ENCODE measurements at regions not wholly inside any gene's neighbourhood (a gene's known extent, or its start where the extent isn't known, plus 50 kb on each side); places are given as distances from the start of the nearest gene placed in this dataset.

GRCh38 chr1:81308191-81308590 is 492.5 kb upstream of the ADGRL2 start (continued):
- TF ChIP-seq ERF (CRISPR knock-in tag; IDR thresholded peaks at IDR 0.05) (no peak), CREB3 (CRISPR knock-in tag; IDR thresholded peaks at IDR 0.05) (no peak), ZNF704 (CRISPR knock-in tag; IDR thresholded peaks at IDR 0.05; ENCODE audit: borderline replicate concordance) (no peak), ZNF841 (CRISPR knock-in tag; IDR thresholded peaks at IDR 0.05; ENCODE audit: borderline replicate concordance) (no peak), ZBTB2 (CRISPR knock-in tag; IDR thresholded peaks at IDR 0.05; ENCODE audit: low read depth) (no peak)

GRCh38 chr1:81307786-81308185 is 492.9 kb upstream of the ADGRL2 start:
- intact Hi-C loops (cut with micrococcal nuclease; ENCODE audit: unreplicated experiment), result no loop called here
- TF ChIP-seq ZNF274 (CRISPR knock-in tag; IDR thresholded peaks at IDR 0.05) (no peak), TIGD3 (CRISPR knock-in tag; IDR thresholded peaks at IDR 0.05; ENCODE audit: borderline replicate concordance) (no peak), ZFP62 (CRISPR knock-in tag; IDR thresholded peaks at IDR 0.05) (no peak), PBX2 (CRISPR knock-in tag; IDR thresholded peaks at IDR 0.05) (no peak), ZNF605 (CRISPR knock-in tag; IDR thresholded peaks at IDR 0.05) (no peak), HNF1B (CRISPR knock-in tag; IDR thresholded peaks at IDR 0.05) (no peak)

More at GRCh38 chr1:81307786-81308185, 492.9 kb upstream of the ADGRL2 start:
- POLR2A ChIA-PET, result no interaction called here
- Histone ChIP-seq H4K20me1 (ENCODE audit: insufficient read depth, low read length) (no peaks in the 10 kb centered on the region), H3K79me2 (ENCODE audit: insufficient read depth, low read length) (no peaks in the 10 kb centered on the region), H3K9me3 (ENCODE audit: low read length) (peaks cover 29% of the 10 kb centered on the region), H3K4me2 (ENCODE audit: low read depth, low read length) (no peak overlapping the region), H3K36me3 (replicated peaks in 1 of 2; ENCODE audit: control insufficient read depth in 1 of 2, insufficient read depth in 2 of 2, low read length in 2 of 2) (no peaks in the 10 kb centered on the region), H3K9ac (ENCODE audit: insufficient read depth, low read depth, low read length) (no peak overlapping the region), H3K27ac (ENCODE audit: extremely low read length, insufficient read depth, low read length) (no peak overlapping the region), H3K27me3 (ENCODE audit: control insufficient read depth in 1 of 2, insufficient read depth in 2 of 2, low read length in 2 of 2) (no peaks in the 10 kb centered on the region), H3K4me1 (ENCODE audit: insufficient read depth, low read length) (no peaks in the 10 kb centered on the region), H3K4me3 (replicated peaks in 1 of 3; ENCODE audit: insufficient read depth in 1 of 3, low read depth in 2 of 3, low read length in 3 of 3) (no peak overlapping the region), H2AFZ (ENCODE audit: low read length) (no peak overlapping the region)
- in situ Hi-C loops (cut with HindIII; ENCODE audit: extremely low pct_ligation_motif_present, low pct_unique_long_range_greater_than_20kb), result no loop called here
- no peak for FAIRE-seq
- 1% methylated on average over 5 of the region's 5 CpGs for WGBS (ENCODE audit: low lambda C conversion rate)
- DNase-seq (ENCODE audit: low spot score), result no peak
- BruUV-seq (replicated peaks), result no TSS peak
- ATAC-seq, result no peak
- CTCF ChIA-PET (ENCODE audit: low intra/inter-chr PET ratio, low total read pairs), result no interaction called here

All from HepG2 (cell line).